HG03103 (cell line): ENCODE measurements at regions not wholly inside any gene's neighbourhood (a gene's known extent, or its start where the extent isn't known, plus 50 kb on each side); places are given as distances from the start of the nearest gene placed in this dataset.

Experiments
- ATAC-seq: cut with Tn5 transposase; IDR thresholded peaks from one replicate; pipeline ENCODE4 v1.9.1; 2021; ENCODE audit warnings: low read depth; ENCODE audit not compliant: unreplicated experiment

- no peak for ATAC-seq
Measured at GRCh38 chr10:125284875-125285597, 124.7 kb upstream of the CTBP2 start.

DNA sequence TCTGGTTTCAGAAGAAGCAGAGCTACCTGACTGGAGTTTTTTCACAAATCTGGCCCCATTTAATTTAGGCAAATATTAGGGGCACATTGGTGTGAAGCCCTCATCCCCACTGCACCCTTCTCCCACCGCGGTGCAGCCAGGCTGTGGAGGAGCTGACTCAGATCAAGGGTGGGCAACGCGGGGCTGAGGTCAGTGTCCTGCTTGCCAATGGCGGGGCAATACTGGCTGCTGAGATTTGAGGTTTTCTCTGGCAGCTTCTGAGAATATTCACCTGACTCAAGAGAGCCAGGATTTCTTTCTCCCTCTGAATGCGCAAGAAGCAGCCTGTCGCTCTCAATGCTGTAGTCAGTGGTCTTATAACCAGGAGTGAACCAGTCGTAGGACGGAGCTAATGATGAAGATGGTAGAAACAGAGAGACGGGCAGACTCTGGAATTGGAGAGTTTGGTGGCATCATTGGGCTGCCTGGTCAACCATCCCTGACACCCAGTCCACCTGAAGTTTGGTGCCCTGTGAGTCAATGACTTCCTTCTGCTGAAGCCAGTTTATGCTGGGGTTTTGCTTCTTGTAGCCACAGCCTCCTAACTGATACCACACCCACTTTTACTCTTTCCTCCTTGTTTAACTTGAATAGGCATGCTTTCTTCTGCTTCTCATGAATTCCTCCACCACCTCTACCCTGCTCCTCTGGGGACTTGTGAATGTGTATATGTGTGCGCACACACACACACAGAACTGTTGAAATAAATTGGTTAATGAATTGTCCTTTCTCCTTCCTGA lies 123.7 kb upstream of the CTBP2 start:
- ATAC-seq: no peak

- no peak for ATAC-seq
Measured at GRCh38 chr10:125283191-125283835, 123.0 kb upstream of the CTBP2 start.

GRCh38 chr10:125281091-125281490 lies 120.7 kb upstream of the CTBP2 start:
- ATAC-seq: no peak

- no peak for ATAC-seq
Measured at GRCh38 chr10:125276133-125276532, 115.8 kb upstream of the CTBP2 start.

DNA sequence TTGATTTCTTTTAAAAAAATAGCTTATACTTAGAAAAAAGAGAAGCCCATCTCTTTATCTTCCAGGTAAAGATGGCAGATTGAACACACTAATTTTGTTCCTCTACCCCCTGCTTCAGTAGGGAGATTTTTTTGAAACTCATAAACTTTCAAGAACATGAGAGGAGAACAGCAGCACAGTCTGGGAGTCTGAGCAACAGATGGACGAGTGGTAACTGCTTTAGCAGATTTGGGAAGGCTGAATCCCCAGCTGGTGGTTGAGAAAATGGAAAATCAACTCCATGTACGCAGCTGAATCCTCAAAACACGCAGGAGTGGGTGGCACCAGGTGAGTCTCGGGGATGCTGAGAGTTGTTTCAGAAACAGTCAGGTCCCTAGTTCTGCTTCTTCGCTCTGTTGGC lies 114.6 kb upstream of the CTBP2 start:
- no peak for ATAC-seq

DNA sequence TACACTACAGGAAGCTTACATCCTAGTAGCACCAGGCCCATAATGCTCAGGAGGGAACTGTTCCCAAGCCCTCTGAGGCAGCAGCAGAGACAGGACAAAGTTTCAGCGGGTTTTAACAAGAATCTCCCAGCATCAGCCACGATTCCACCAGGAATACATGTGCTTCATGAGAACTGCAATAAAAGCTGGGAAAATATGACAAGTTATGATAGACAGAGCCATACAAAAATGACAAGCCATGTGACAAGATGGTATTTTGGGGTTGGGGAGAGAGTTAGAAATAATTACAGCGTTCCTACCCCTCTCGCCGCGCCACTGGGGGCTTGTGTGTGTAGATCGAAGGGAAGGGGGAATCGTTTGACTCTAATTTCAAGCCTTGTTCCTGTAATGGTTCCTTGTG lies 112.7 kb upstream of the CTBP2 start:
- ATAC-seq: no peak

DNA sequence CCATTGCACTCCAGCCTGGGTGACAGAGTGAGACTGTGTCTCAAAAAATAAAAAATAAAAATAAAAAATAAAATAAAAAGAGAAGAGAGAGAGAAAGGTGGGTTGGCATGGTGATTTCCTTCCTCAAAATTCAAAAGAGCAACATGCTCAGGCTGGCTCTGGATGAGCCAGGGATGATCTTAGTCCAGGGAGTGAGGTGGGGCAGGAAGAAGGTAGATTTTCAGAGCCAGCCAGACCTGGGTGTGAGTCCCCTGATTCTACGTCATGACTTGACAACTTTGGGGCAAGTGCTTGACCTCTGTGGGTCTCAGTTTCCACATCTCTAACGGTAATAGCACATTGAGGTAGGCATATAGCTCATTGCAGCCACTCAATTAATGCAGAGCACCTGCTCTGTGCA lies 109.4 kb upstream of the CTBP2 start:
- ATAC-seq: no peak

DNA sequence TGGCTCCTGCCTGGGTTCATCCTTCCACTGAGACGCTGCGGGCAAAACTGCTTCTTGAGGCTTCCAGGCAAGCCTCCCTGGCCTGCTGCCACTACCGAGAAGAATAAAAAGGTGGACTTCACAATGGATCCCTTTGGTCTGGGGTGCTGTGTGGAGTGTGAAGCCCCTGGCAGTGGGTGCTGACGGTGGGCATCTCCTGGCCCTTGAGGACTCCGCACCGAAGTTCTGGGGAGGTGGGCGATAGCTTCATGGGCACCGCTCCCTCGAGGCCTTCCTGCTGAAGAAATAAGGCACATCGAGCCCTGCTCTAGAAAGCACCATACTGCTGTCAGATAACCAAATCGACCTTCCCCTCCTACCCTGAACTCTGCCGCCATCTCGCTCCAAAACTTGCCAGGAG lies 106.6 kb upstream of the CTBP2 start:
- no peak for ATAC-seq

DNA sequence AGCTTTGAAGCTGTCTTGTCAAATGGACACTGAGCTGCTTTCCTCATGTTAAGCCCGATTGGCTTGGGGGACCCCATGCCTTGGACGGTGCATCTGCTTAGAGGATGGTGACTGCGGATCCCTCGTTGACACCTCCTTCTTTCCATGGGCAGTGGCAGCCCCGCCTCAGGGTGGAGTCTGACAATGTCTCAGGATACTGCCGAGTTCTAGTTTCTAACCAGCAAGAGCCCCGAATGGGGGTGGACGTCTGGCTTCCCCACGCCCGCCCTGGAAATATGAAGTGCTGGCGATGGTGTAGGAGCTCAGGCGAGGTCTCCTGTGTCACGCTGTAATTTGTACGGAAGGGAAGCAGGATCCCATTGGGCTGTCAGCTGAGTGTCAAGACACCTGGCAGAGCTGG lies 106.2 kb upstream of the CTBP2 start:
- ATAC-seq: no peak

DNA sequence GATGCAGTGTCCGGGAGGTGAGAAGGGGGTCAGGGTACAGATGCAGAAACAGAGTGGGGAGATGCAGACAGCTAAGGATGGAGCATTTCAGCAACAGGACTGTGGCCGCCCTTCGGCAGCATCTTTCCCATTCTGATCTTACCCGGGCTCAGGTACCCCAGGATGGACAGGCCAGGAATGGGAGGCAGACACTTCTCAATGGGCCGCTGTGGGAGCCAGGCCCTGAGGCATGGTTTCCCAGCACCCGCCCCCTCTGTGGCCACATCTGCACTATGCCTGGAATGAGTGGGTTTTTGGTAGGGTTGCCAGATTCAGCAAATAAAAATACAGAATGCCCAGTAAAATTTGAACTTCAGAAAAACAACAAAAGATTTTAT lies 105.2 kb upstream of the CTBP2 start:
- ATAC-seq: no peak

DNA sequence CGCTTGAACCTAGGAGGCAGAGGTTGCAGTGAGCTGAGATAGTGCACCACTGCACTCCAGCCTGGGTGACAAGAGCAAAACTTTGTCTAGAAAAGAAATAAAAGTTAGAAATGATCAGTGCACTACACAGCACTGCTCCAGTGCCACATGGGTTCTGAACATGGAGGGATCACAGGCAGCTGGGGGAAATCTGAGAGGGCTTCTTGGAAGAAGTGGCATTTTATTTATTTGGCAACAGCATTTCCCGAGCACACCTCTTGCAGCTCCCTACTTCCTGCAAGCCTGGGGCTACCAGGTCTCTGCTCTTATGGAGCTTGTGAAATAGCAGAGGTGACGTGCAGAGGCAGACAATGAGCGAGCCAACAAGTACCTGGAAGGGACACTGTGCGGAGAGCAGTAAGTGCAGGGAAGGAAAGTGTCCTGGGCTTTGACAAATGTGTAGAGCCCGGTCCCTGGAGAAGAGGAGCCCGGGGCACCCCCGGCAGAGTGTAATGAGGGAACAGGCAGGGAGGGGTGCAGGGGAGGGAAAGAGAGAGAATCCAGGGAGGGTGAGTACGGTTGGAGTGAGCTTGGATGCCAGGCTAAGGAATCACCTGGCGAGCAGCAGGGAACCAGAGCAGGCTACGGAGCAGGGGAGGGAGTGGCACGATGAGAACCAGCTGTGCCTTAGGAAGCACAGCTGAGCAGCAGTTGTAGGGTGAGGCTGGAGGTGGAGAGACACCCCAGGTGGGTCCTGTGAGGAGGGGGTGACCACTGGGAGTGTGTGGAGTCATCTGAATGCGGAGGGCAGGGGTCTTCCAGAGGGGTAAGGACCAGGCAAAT lies 104.6 kb upstream of the CTBP2 start:
- ATAC-seq: no peak

DNA sequence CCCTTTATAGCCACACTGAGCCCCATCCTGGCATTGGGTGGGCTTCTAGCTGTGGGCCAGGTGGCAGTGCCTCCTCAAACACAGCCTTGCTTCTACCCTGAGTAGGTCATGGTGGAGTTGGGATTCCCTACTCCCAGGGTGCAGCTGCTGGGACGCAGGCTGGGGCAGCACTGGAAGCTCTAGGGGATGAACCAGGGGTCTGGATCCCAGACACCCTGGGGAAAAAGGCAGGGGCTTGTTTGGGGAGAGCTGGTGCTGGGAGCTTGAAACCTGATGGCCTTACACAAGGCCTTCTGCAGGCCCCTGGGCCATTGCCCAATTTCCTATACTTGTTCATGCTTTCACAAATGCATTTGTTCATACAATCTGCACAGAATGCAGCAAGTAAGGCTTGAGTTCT lies 103.7 kb upstream of the CTBP2 start:
- no peak for ATAC-seq

DNA sequence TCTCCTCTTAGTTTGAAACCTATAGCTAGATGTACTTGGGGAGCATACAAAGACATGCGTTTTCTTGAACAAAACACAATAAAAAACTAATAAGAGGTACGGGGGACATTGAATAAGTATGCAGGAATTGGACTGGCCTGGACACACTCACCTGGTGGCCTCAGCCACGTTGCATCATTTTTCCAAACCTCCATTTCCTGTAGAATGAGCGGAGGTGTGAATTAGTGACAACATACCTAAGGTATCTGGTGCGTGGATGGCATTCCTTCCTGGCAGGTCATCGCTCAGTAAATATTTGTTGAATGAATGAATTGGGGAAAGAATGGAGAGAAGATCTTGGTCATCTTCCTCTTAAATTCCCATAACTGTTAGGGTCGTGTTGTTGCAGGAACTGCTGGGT lies 103.2 kb upstream of the CTBP2 start:
- ATAC-seq: no peak

DNA sequence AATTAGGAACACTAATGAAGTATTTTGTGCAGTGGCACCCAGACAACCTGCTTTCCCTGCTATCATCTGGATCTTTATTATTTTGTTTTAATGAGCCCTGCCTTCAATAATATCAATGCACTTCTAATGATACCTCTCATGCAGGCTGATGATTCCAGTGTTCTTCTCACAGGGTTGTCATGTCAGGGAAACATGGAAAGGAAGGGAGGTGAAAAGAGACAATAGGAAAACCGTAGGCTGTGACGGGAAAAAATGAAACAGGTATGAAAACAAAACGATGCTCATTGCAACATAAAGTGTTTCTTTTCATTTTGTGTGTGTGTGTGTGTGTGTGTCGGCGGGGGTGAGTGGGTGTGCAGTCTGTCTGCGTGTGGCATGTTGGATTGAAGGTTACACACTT lies 102.6 kb upstream of the CTBP2 start:
- ATAC-seq: no peak

DNA sequence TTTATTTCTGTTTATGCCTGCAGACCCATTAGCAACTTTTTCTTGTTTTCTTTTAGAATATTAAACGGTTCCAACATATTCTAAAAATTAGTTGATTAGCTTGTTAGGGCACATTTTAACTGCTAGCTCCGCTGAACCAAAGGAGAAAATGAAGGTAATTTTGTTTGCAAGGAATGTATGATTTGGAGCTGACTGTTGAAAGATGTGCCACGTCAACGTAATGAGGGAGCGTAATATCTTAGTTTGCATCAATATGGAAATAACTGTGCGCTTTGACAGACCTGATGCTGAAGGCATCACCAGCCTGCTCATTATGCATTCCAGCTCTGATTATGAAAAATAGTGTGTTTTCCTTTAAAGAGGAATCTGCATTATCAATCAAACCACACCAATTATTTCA lies 102.0 kb upstream of the CTBP2 start:
- ATAC-seq: no peak

- ATAC-seq: no peak
Measured at GRCh38 chr10:125261491-125262186, 101.3 kb upstream of the CTBP2 start.

DNA sequence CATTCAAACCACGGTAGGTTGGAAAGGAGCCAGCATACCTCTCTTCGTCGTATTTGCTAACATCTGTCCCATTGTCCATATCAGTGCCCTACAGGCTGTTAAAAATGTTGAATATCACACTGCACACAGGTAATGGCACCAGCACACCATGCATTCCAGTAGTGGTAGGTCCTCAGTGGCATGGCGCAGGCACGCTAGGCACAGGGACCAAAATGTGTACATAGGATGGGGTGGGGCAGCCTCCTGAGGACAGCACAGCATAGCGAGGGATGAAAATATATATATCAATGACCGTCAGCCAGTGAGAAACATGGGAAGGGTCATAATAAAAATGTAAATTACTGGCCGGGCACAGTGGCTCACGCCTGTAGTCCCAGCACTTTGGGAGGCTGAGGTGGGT lies 99.9 kb upstream of the CTBP2 start:
- ATAC-seq: no peak

GRCh38 chr10:125259651-125260050 lies 99.3 kb upstream of the CTBP2 start:
- no peak for ATAC-seq

- no peak for ATAC-seq
Measured at GRCh38 chr10:125258676-125259075, 98.3 kb upstream of the CTBP2 start.
